Upper lobe of left lung (tissue), 6 donors: ENCODE measurements at regions not wholly inside any gene's neighbourhood (a gene's known extent, or its start where the extent isn't known, plus 50 kb on each side); places are given as distances from the start of the nearest gene placed in this dataset.
"Not testable (repeated sequence)": the region's sequence is repeated elsewhere in the genome, so short reads cannot be mapped to it uniquely, and the experiment has no call there.

Source experiments
- ATAC-seq, 2 donors: fragments of 200-7000 bp; cut with Tn5 transposase; one replicate each; pipeline ENCODE4 v1.9.1; 2022; ENCODE audit warnings: mild to moderate bottlenecking in 2 of 2, moderate library complexity in 2 of 2; ENCODE audit not compliant: low FRiP score in 2 of 2
- DNase-seq, 2 donors: peaks; one replicate each; pipeline ENCODE4 v3.0.0-alpha.2; 2019 to 2020
- H3K27ac ChIP-seq, 4 donors: fragments of 200-600 bp; sonication (generic); one replicate each; pipeline ENCODE4 v1.5.1; 2016 to 2019
- H3K27me3 ChIP-seq, 4 donors: fragments of 200-600 bp; sonication (generic); one replicate each; pipeline ENCODE4 v1.5.1; 2017 to 2019
- H3K36me3 ChIP-seq, 4 donors: fragments of 200-600 bp; sonication (generic); one replicate each; pipeline ENCODE4 v1.5.1; 2016 to 2019
- H3K4me1 ChIP-seq, 4 donors: fragments of 200-600 bp; sonication (generic); one replicate each; pipeline ENCODE4 v1.5.1; 2018 to 2019
- H3K4me3 ChIP-seq, 4 donors: fragments of 200-600 bp; sonication (generic); one replicate each; pipeline ENCODE4 v1.5.1; 2017 to 2019; ENCODE audit warnings: mild to moderate bottlenecking in 2 of 4, moderate library complexity in 1 of 4
- H3K9me3 ChIP-seq, 4 donors: fragments of 200-600 bp; sonication (generic); one replicate each; pipeline ENCODE4 v1.5.1; 2018 to 2019
- CTCF ChIP-seq, 6 experiments: fragments of 450-650 bp in 4 of 6; fragments of 200-600 bp in 2 of 6; sonication (generic) in 2 of 6; IDR thresholded peaks; one replicate each; pipeline ENCODE4 v1.5.1; 2016 to 2019; ENCODE audit warnings: antibody characterized with exemption in 6 of 6
- EP300 ChIP-seq, 4 donors: sonication (generic); formaldehyde crosslinking; IDR thresholded peaks; one replicate each; pipeline ENCODE4 v1.5.1; 2017; ENCODE audit warnings: antibody characterized with exemption in 4 of 4, control low read depth in 2 of 4
- POLR2A ChIP-seq, 4 donors: fragments of 450-650 bp; IDR thresholded peaks; one replicate each; pipeline ENCODE4 v1.5.1; 2016 to 2017; ENCODE audit warnings: antibody characterized with exemption in 4 of 4, mild to moderate bottlenecking in 2 of 4
- POLR2AphosphoS5 ChIP-seq, 2 donors: sonication (generic); formaldehyde crosslinking; IDR thresholded peaks; one replicate each; pipeline ENCODE4 v1.5.1; 2017; ENCODE audit warnings: antibody characterized with exemption in 2 of 2
- WGBS, 2 donors: methylation state at CpG; one replicate each; pipeline ENCODE4 v1.1.5; 2017 to 2018; 5-methylcytosine and 5-hydroxymethylcytosine counted together
- donor health status: DM: no; HTN: no; CAD: no; lungs with moderate emphysema.
- donor health status: DM: no; HTN: yes; CAD: no; lungs with severe emphysema.

DNA sequence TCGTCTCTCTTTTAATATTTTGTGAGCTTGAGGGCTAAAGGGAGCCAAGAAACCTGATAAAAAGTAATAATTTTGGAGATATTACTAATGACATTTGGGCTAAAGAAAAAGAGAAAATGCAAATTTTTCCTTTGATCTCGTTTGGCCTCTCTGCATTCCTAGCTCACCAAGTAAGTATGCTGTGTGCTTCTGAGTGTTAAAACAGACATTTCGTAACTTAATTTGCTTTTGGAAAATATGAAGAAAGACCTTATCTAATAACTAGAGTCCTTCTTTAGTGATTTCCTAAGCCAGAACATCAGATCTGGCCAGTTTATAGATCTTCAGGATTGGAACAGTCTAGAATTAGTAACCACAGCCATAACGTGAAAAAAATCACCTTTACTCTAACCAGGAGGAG, 872.9 kb upstream of the SLC35B3 start:
- no peak overlapping the region for H3K27ac ChIP-seq
- no peaks in the 10 kb centered on the region for H3K4me1 ChIP-seq
- ATAC-seq (no peak), DNase-seq (no peak)
- no peak overlapping the region for H3K4me3 ChIP-seq
- TF ChIP-seq EP300 (IDR thresholded peaks at IDR 0.05) (no peak), CTCF (IDR thresholded peaks at IDR 0.05) (no peak), POLR2A (IDR thresholded peaks at IDR 0.05) (no peak), POLR2AphosphoS5 (IDR thresholded peaks at IDR 0.05) (no peak)
- H3K27me3 ChIP-seq = no peaks in the 10 kb centered on the region
- no peaks in the 10 kb centered on the region for H3K36me3 ChIP-seq
- H3K9me3 ChIP-seq = no peaks in the 10 kb centered on the region
- 36 to 39% methylated on average over 4 of the region's 4 CpGs for WGBS, 2 donors

- H3K36me3 ChIP-seq = no peaks in the 10 kb centered on the region
- ATAC-seq (no peak), DNase-seq (no peak)
- H3K27me3 ChIP-seq = no peaks in the 10 kb centered on the region
- H3K27ac ChIP-seq = no peak overlapping the region
- no peaks in the 10 kb centered on the region for H3K9me3 ChIP-seq
- no peak overlapping the region for H3K4me3 ChIP-seq
- no peak for TF ChIP-seq POLR2A (IDR thresholded peaks at IDR 0.05)
- no peak for TF ChIP-seq CTCF (IDR thresholded peaks at IDR 0.05)
- WGBS, 2 donors = 71 to 72% methylated on average over 2 of the region's 2 CpGs
- H3K4me1 ChIP-seq = no peaks in the 10 kb centered on the region
These were observed 872.4 kb upstream of the SLC35B3 start for GRCh38 chr6:9307786-9308185.

GRCh38 chr6:9307187-9307586, 871.8 kb upstream of the SLC35B3 start:
- Histone ChIP-seq H3K36me3 (no peaks in the 10 kb centered on the region), H3K27ac (no peak overlapping the region), H3K4me3 (no peak overlapping the region), H3K4me1 (no peaks in the 10 kb centered on the region), H3K27me3 (no peaks in the 10 kb centered on the region), H3K9me3 (no peaks in the 10 kb centered on the region)
- ATAC-seq (no peak), DNase-seq (no peak)
- TF ChIP-seq CTCF (IDR thresholded peaks at IDR 0.05) (no peak), EP300 (IDR thresholded peaks at IDR 0.05) (no peak), POLR2AphosphoS5 (IDR thresholded peaks at IDR 0.05) (no peak), POLR2A (IDR thresholded peaks at IDR 0.05) (no peak)
- 61 to 65% methylated on average over 3 of the region's 3 CpGs for WGBS, 2 donors

DNA sequence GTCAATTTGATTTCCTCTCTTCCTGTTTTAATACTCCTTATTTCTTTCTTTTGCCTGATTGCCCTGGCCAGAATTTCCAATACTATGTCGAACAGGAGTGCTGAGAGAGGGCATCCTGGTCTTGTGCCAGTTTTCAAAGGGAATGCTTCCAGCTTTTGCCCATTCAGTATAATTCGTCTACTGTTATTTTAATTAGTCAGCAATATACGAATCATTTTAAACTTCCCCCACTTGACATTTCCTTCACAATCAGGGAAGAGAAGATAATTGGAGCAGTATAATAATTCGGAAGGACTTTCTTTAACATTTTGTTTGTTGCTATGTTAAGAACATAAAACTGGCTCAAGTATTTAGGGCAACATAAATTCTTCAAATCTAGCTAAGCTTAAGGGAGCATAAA, 860.3 kb upstream of the SLC35B3 start:
- WGBS, 2 donors = 66 to 68% methylated on average over 4 of the region's 4 CpGs
- Histone ChIP-seq H3K4me3 (no peak overlapping the region), H3K27me3 (no peaks in the 10 kb centered on the region), H3K9me3 (no peaks in the 10 kb centered on the region), H3K36me3 (no peaks in the 10 kb centered on the region), H3K4me1 (no peaks in the 10 kb centered on the region), H3K27ac (no peak overlapping the region)
- no peak for DNase-seq
- no peak for ATAC-seq
- TF ChIP-seq EP300 (IDR thresholded peaks at IDR 0.05) (no peak), POLR2AphosphoS5 (IDR thresholded peaks at IDR 0.05) (no peak), CTCF (IDR thresholded peaks at IDR 0.05) (no peak), POLR2A (IDR thresholded peaks at IDR 0.05) (no peak)

GRCh38 chr6:9292975-9293374, 857.6 kb upstream of the SLC35B3 start:
- Histone ChIP-seq H3K4me1 (no peaks in the 10 kb centered on the region), H3K9me3 (no peaks in the 10 kb centered on the region), H3K27ac (no peak overlapping the region), H3K4me3 (no peak overlapping the region), H3K27me3 (no peaks in the 10 kb centered on the region), H3K36me3 (no peaks in the 10 kb centered on the region)
- DNase-seq = no peak
- 65 to 69% methylated on average over 3 of the region's 3 CpGs for WGBS, 2 donors
- ATAC-seq = no peak
- TF ChIP-seq CTCF (IDR thresholded peaks at IDR 0.05) (no peak), EP300 (IDR thresholded peaks at IDR 0.05) (no peak), POLR2A (IDR thresholded peaks at IDR 0.05) (no peak), POLR2AphosphoS5 (IDR thresholded peaks at IDR 0.05) (no peak)

DNA sequence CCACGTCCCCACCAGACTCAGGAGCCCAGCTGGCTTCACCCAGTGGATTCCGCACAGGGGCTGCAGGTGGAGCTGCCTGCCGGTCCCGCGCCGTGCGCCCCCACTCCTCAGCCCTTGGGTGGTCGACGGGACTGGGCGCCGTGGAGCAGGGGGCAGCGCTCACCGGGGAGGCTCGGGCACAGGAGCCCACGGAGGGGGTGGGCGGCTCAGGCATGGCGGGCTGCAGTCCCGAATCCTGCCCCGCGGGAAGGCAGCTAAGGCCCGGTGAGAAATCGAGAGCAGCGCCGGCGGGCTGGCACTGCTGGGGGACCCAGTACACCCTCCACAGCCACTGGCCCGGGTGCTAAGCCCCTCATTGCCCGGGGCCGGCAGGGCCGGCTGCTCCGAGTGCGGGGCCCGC, 855.0 kb upstream of the SLC35B3 start:
- not testable (repeated sequence) for H3K9me3 ChIP-seq, H3K36me3 ChIP-seq, H3K27ac ChIP-seq, H3K4me1 ChIP-seq, ATAC-seq, H3K4me3 ChIP-seq, H3K27me3 ChIP-seq
- 87 to 89% methylated on average over 3 to 20 of the region's 32 CpGs for WGBS, 2 donors
- peak in 1 of 2 donors; percentile 76 for DNase-seq
